Mesothelial cell of epicardium (in vitro differentiated cells): ENCODE measurements at regions not wholly inside any gene's neighbourhood (a gene's known extent, or its start where the extent isn't known, plus 50 kb on each side); places are given as distances from the start of the nearest gene placed in this dataset.

Experiments
- DNase-seq, 2 experiments: peaks; one replicate each; pipeline ENCODE4 v3.0.0; 2021; ENCODE audit warnings: low spot score in 2 of 2; ENCODE audit not compliant: unreplicated experiment in 2 of 2
- H3K27ac Mint-ChIP-seq: 2 replicates; pipeline ENCODE4 v1.8.0; 2021; ENCODE audit warnings: mixed read lengths
- H3K27me3 Mint-ChIP-seq: 2 replicates; pipeline ENCODE4 v1.8.0; 2021; ENCODE audit warnings: low read depth, mixed read lengths
- H3K36me3 Mint-ChIP-seq: 2 replicates; pipeline ENCODE4 v1.8.0; 2021; ENCODE audit warnings: mixed read lengths
- H3K4me1 Mint-ChIP-seq: 2 replicates; pipeline ENCODE4 v1.8.0; 2021; ENCODE audit warnings: mixed read lengths
- H3K4me3 Mint-ChIP-seq: 2 replicates; pipeline ENCODE4 v1.8.0; 2021; ENCODE audit warnings: mild to moderate bottlenecking, moderate library complexity, mixed read lengths
- H3K9me3 Mint-ChIP-seq: 2 replicates; pipeline ENCODE4 v1.8.0; 2021; ENCODE audit warnings: mixed read lengths
- CTCF ChIP-seq: fragments of 200-600 bp; sonication (generic); IDR thresholded peaks from one replicate; pipeline ENCODE4 v1.5.0; 2021; ENCODE audit warnings: antibody characterized with exemption; ENCODE audit not compliant: unreplicated experiment

- no peak for TF ChIP-seq CTCF
- Mint-ChIP-seq H3K4me1 (no peaks in the 10 kb centered on the region), H3K36me3 (no peaks in the 10 kb centered on the region), H3K27me3 (no peaks in the 10 kb centered on the region), H3K27ac (no peak overlapping the region), H3K4me3 (no peak overlapping the region), H3K9me3 (peaks cover 3% of the 10 kb centered on the region)
- DNase-seq: no peak
These were observed 101.0 kb downstream of the FOXG1 start for GRCh38 chr14:28867571-28867970.

GRCh38 chr14:28870033-28870564 is 103.5 kb downstream of the FOXG1 start:
- Mint-ChIP-seq H3K4me3 (no peak overlapping the region), H3K4me1 (no peaks in the 10 kb centered on the region), H3K27me3 (no peaks in the 10 kb centered on the region), H3K9me3 (peaks cover 3% of the 10 kb centered on the region), H3K36me3 (no peaks in the 10 kb centered on the region), H3K27ac (no peak overlapping the region)
- no peak for DNase-seq
- no peak for TF ChIP-seq CTCF

- Mint-ChIP-seq H3K27me3 (no peaks in the 10 kb centered on the region), H3K36me3 (no peaks in the 10 kb centered on the region), H3K4me1 (no peaks in the 10 kb centered on the region), H3K27ac (no peak overlapping the region), H3K4me3 (no peak overlapping the region), H3K9me3 (no peaks in the 10 kb centered on the region)
- DNase-seq: no peak
- TF ChIP-seq CTCF: no peak
These were observed 109.5 kb downstream of the FOXG1 start for GRCh38 chr14:28875934-28876571.

- Mint-ChIP-seq H3K9me3 (no peaks in the 10 kb centered on the region), H3K4me1 (no peaks in the 10 kb centered on the region), H3K4me3 (no peak overlapping the region), H3K27me3 (no peaks in the 10 kb centered on the region), H3K36me3 (no peaks in the 10 kb centered on the region), H3K27ac (no peak overlapping the region)
- DNase-seq: no peak
- TF ChIP-seq CTCF: no peak
These were observed 110.0 kb downstream of the FOXG1 start for GRCh38 chr14:28876572-28876945.

- no peak for DNase-seq
- no peaks in the 10 kb centered on the region for H3K4me1 Mint-ChIP-seq
- no peak for TF ChIP-seq CTCF
- H3K36me3 Mint-ChIP-seq: no peaks in the 10 kb centered on the region
- peaks cover 9% of the 10 kb centered on the region for H3K27me3 Mint-ChIP-seq
- no peak overlapping the region for H3K4me3 Mint-ChIP-seq
- no peaks in the 10 kb centered on the region for H3K9me3 Mint-ChIP-seq
- no peak overlapping the region for H3K27ac Mint-ChIP-seq
These were observed 111.3 kb downstream of the FOXG1 start for GRCh38 chr14:28877923-28878322.

GRCh38 chr14:28879573-28879996 is 113.0 kb downstream of the FOXG1 start:
- no peak overlapping the region for H3K4me3 Mint-ChIP-seq
- no peak overlapping the region for H3K27ac Mint-ChIP-seq
- no peaks in the 10 kb centered on the region for H3K9me3 Mint-ChIP-seq
- H3K36me3 Mint-ChIP-seq: no peaks in the 10 kb centered on the region
- no peaks in the 10 kb centered on the region for H3K4me1 Mint-ChIP-seq
- no peak for TF ChIP-seq CTCF
- no peak for DNase-seq
- H3K27me3 Mint-ChIP-seq: peaks cover 9% of the 10 kb centered on the region
